ENCODE measurements at regions not wholly inside any gene's neighbourhood (a gene's known extent, or its start where the extent isn't known, plus 50 kb on each side); places are given as distances from the start of the nearest gene placed in this dataset.

- Histone ChIP-seq H3K4me1 (peaks cover 0 to 9% (median 0%) of the 10 kb centered on the region in 12 donors), H3K4me3 (no peak overlapping the region), H3K27me3 (no peaks in the 10 kb centered on the region), H3K27ac (no peak overlapping the region), H3K9me3 (no peaks in the 10 kb centered on the region), H3K36me3 (no peaks in the 10 kb centered on the region)
- intact Hi-C loops (cut with DNase I): no loop called here
- 94 to 98% (median 97%) methylated on average over 10 of the region's 10 CpGs for WGBS, 4 donors
- DNase-seq (no peak), ATAC-seq (no peak)
- no peak for TF ChIP-seq POLR2A (IDR thresholded peaks at IDR 0.05)
- no peak for TF ChIP-seq CTCF (IDR thresholded peaks at IDR 0.05)
Measured at GRCh38 chr6:141139461-141139860, 993.3 kb upstream of the GJE1 start.

GRCh38 chr6:141134723-141135122, 998.0 kb upstream of the GJE1 start:
- Histone ChIP-seq H3K36me3 (no peaks in the 10 kb centered on the region), H3K4me1 (peaks cover 0 to 3% (median 0%) of the 10 kb centered on the region in 12 donors), H3K27ac (no peak overlapping the region), H3K27me3 (no peaks in the 10 kb centered on the region), H3K9me3 (no peaks in the 10 kb centered on the region), H3K4me3 (no peak overlapping the region)
- ATAC-seq (no peak), DNase-seq (no peak)
- WGBS, 4 donors: 67 to 80% (median 71%) methylated on average over 1 of the region's 1 CpG
- intact Hi-C loops (cut with DNase I): no loop called here
- TF ChIP-seq CTCF (IDR thresholded peaks at IDR 0.05) (no peak), POLR2A (IDR thresholded peaks at IDR 0.05) (no peak)

GRCh38 chr6:141133836-141134235, 998.9 kb upstream of the GJE1 start:
- H3K27ac ChIP-seq: no peak overlapping the region
- TF ChIP-seq POLR2A (IDR thresholded peaks at IDR 0.05) (no peak), CTCF (IDR thresholded peaks at IDR 0.05) (no peak)
- no peaks in the 10 kb centered on the region for H3K36me3 ChIP-seq
- no peaks in the 10 kb centered on the region for H3K9me3 ChIP-seq
- no peak overlapping the region for H3K4me3 ChIP-seq
- no peak for ATAC-seq
- intact Hi-C loops (cut with DNase I): no loop called here
- no peaks in the 10 kb centered on the region for H3K27me3 ChIP-seq
- H3K4me1 ChIP-seq: peaks cover 0 to 3% (median 0%) of the 10 kb centered on the region in 12 donors
- DNase-seq: no peak
- 69 to 78% (median 71%) methylated on average over 3 of the region's 3 CpGs for WGBS, 4 donors

- intact Hi-C loops (cut with DNase I): no loop called here
- 84 to 95% (median 89%) methylated on average over 1 of the region's 1 CpG for WGBS, 4 donors
- Histone ChIP-seq H3K27me3 (no peaks in the 10 kb centered on the region), H3K27ac (no peak overlapping the region), H3K4me1 (peaks cover 0 to 3% (median 0%) of the 10 kb centered on the region in 12 donors), H3K36me3 (no peaks in the 10 kb centered on the region), H3K4me3 (no peak overlapping the region), H3K9me3 (no peaks in the 10 kb centered on the region)
- ATAC-seq (no peak), DNase-seq (no peak)
- TF ChIP-seq POLR2A (IDR thresholded peaks at IDR 0.05) (no peak), CTCF (IDR thresholded peaks at IDR 0.05) (no peak)
Measured at GRCh38 chr6:141133346-141133745, 999.4 kb upstream of the GJE1 start.

All from heart left ventricle (tissue), 16 donors.